HG03442 (cell line): ENCODE measurements at regions not wholly inside any gene's neighbourhood (a gene's known extent, or its start where the extent isn't known, plus 50 kb on each side); places are given as distances from the start of the nearest gene placed in this dataset.
"Not testable (repeated sequence)": the region's sequence is repeated elsewhere in the genome, so short reads cannot be mapped to it uniquely, and the experiment has no call there.

Experiments
- ATAC-seq: cut with Tn5 transposase; IDR thresholded peaks from one replicate; pipeline ENCODE4 v1.9.1; 2021; ENCODE audit warnings: mild to moderate bottlenecking, moderate library complexity; ENCODE audit not compliant: unreplicated experiment

DNA sequence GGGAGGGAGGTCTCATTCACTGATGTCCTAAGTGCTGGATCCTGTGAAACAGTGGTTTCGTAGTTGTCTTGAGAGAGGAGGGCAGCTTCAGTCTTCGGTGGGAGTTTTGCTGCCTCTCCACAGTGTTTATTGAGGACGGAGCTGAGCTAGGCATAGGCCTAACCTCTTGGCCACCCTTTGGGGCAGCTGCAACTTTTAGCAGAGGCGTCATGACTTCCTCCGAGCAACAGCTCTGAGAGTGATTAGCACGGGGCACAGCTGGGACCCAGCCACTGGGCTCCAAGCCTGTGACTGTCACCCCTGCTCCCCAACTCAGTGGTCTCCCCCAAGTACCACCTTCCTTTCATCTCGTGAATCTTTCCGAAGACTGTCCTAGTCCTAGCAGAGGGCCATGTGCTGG, 139.9 kb upstream of the NCOR2 start:
- ATAC-seq = no peak

DNA sequence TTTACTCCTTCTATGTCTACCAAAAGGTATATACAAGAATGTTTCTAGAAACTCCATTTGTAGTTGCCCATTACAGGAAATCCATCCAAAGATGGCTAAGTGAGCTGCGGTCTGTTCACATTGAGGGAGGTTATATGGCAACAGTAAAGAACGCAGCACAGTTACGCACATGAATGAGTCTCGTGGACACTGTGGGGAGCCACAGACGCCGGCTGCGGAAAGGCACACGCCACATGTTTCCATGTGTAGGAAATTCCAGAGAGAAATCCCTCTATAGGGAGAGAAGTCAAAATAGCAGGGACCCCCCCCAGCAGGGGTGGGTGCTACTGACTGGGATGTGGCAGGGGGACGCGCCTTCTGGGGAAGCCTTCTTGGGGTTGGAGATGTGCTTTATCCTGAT, 139.0 kb upstream of the NCOR2 start:
- no peak for ATAC-seq

DNA sequence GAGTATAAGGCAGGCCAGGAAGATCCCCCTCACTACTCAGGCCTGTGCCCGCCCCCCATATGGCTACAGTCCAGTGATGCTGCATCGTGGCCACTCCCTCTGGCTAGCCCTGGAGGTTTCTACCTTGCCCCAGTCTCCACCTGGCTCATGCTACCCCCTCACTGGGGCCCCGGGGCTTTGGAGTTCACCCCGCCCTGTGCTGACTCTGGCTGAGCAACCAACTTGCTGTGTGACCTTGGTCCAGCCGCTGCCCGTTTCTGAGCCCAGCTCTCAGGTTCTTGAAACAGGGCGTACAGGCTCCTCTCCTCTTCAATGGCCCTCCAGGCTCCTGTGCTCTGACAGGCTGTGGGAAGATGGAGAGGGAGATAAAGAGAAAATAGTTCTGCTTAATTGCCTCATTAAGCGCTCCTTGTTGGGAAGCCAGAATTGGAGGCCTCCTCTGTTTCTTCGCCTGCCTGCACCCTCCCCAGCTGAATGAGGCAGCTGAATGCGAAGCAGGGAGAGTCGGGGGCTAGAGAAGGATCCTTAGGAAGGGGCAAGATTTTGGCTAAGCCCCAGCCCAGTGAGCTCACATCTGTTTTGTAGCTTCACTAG, 138.2 kb upstream of the NCOR2 start:
- no peak for ATAC-seq

DNA sequence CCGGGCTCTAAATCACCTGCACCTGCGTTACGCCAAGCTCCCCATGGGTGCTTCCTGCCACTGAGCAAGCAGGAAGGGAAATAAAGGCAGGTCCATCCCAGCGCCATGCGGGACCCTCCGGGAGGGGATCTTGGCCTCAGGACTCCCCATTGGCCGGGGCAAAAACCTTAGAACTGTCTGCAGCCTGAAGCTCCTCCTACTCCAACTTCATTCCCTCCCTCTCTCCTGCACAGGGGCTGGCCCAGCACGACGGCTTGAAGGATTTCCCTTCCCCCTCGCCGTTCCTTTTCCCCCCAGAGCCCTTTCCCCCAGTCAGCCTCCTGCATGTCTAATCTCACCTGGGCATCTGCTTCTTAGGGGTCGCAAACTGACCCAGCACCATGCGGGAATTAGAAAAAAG, 137.2 kb upstream of the NCOR2 start:
- no peak for ATAC-seq

DNA sequence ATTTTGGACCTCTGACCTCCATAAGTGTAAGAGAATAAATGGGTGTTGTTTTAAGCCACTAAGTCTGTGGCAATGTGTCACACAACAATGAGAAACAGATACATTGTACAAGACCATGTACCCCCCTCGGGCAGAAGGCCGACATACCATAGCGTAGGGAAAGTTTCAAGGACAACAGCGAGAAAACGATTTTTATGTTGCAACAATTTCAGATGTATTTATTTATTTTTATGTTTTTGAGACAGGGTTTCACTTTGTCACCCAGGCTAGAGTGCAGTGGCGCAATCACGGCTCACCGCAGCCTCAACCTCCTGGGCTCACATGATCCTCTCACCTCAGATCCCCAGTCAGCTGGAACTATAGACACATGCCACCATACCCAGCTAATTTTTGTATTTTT, 136.4 kb upstream of the NCOR2 start:
- ATAC-seq = no peak

DNA sequence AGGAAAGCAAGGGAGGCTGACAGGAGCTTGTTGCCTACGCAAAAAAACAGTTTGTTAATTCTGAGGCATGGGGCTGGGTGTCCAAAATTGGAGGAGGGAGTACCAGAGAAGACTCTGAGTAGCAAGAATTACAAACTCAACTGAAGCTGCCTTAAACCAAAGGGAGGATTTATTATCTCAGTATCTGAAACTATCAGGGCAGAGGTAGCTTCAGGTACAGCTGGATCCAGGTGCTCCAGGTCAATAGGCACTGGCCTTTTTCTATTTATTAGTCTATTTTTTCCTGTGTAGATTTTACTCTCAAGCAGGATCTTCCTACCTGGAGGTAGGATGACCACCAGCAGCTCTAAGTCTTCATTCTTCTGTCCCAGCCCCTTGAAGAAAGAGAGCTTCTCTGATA, 135.3 kb upstream of the NCOR2 start:
- ATAC-seq = no peak

DNA sequence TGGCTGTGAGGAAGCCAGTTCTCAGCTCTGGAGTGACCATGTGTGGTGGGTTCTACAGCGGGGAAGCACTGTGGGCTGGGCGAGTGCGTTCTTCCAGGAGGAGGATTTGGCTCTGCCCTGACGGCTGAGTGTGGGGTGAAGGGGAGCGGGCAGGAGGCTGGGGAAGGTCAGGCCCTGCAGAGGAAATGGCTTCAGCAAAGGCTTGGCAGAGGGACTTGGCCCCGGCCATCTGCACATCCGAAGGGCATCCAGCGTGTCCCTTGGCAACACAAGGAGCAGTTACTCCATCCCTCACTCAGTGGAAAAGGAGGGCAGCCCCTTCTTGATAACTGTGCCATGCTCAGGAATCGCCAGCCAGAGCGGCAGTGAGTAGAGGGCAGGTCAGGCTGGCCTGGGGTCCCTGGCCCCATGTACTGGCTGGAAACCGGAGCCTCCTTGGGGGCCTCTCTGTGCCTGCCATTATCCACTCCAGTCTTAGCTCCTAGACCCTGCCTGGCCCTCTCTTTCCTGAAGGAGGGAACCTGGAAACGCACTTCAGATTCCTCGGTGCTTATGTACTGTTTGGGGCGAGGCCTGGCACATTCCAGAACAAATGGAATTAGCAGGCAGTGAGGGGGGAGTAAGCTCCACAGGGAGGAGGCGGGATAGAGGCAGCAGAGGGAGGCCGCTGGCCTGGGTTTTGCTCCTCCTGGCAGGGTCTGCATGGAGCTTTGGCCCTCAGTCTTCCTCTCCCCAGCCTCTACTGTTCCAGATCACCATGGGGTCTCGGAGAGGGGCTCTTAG, 133.6 kb upstream of the NCOR2 start:
- ATAC-seq = no peak

DNA sequence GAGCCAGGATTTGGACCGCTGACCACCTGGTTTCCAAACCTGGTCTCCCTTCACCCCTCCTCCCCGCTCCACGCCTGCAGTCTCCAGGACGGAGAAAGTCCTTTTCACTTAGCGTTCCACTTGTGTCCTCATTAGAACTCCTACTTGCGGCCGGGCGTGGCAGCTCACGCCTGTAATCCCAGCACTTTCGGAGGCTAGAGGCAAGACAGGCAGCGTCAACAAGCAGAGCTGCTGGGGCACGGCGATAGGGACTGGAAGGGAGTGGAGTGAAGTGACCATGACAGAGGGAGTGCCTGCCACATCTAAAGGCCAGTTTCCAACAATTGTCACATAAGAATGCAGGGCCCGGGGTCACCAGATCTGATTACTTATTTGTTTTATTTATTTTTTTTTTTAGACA, 132.5 kb upstream of the NCOR2 start:
- no peak for ATAC-seq

DNA sequence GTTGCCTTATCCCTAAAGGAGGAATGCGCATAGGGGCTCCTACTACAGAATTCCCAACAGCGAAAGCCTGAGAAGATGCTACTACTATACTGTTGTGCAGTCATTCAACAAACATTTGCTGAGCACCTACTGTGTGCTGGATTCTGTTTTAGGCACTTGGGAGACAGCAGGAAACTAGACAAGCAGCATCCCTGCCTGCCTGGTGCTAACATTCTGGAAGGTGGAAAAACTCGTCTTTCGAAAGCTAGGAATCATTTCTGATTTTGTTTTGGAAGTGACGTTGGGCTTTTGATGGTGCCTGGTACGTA, 131.5 kb upstream of the NCOR2 start:
- ATAC-seq = no peak

DNA sequence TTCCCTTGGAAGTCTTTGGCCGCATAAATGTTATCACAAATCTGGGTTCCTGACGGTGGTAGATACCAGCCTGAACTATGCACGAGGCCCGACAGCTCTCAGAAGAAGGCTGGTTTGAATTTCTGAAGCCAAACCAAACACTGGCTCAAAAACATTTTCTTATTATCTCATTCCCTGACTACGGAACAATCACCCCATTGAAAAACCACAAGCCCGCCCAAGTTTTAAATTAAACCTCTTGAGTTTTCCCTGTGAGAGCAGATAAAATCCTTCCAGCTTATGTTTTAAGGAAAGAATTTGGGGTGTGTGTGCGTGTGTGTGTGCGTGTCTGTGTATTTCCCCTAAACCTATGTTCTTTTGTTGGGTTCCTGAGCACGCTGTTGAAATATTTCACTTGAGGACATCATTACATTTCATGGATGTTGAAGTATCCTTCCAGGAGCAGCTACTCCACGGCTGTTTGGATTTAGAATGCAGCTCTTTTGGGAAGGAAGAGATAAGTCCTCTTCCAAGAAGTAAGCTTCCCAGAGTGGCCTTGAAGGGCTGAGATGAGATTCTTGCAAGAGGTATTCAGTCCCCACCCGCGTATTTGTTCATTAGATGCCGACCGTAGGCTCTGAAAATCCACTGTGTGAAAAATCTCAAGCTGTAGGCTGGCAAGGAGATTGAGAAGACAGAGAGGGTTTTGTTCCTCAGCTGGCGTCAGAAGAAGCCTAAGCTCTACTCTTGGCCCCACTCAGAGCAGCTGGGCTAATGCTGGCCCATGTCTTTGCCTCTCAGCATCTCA, 131.0 kb upstream of the NCOR2 start:
- ATAC-seq = no peak

DNA sequence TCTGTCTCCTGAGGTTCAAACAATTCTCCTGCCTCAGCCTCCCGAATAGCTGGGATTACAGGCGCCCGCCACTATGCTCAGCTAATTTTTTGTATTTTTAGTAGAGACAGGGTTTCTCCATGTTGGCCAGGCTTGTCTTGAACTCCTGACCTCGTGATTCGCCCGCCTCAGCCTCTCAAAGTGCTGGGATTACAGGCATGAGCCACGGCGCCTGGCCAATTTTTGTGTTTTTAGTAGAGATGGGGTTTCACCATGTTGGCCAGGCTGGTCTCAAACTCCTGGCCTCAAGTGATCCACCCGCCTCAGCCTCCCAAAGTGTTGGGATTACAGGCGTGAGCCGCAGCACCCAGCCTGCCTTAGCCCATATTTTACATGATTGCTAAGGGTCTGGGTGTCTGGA, 130.3 kb upstream of the NCOR2 start:
- not testable (repeated sequence) for ATAC-seq

DNA sequence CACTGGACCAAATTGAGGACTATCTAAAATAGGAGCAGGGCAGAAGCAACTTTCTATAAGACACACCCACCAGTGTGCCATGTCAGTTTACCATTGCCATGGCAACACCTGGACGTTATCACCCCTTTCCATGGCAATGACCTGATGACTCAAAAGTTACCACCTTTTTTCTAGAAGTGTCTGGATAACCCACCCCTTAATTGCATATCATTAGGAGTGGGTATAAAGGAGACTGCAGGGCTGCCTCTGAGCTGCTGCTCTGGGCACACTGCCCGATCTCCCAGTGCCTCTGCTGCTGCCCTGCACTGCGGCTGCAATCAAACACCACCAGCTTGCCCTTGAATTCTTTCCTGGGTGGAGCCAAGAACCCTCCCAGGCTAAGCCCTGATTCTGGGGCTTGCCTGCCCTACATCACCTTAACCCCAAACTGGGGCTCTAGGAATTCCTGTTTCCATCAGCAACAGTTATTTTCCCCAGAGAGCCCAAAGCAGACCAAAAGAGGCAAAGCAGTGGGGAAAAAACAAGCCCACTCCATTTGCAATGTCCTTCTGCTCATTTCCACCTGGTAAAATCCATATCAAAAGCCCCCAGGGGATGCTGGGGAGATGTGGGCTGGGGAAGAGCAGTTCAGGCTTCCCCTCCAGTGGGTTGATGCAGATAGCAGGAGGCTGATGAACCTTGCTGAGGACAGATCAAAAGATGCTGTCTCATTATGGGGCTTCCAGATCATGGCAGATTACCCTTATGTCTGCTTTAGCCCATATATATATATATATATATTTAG, 129.5 kb upstream of the NCOR2 start:
- ATAC-seq = no peak

DNA sequence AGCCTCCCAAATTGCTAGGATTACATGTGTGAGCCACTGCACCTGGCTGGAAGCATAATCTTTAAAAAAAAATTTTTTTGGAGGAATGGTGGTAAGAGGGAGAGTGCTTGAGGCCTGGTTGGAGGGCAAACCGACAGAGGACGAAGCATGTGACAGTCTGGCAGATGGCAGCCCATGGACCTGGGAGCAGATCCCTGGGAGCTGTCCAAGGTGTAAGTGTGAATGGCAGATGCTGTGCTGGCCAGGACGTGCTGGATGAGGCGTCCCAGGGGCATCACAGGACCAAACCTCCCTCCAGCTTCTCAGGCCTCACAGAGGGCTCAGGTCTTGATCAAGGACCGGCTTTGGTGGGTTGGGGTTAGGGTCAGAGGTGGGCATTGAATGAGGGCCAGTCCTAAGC, 128.4 kb upstream of the NCOR2 start:
- ATAC-seq = no peak

DNA sequence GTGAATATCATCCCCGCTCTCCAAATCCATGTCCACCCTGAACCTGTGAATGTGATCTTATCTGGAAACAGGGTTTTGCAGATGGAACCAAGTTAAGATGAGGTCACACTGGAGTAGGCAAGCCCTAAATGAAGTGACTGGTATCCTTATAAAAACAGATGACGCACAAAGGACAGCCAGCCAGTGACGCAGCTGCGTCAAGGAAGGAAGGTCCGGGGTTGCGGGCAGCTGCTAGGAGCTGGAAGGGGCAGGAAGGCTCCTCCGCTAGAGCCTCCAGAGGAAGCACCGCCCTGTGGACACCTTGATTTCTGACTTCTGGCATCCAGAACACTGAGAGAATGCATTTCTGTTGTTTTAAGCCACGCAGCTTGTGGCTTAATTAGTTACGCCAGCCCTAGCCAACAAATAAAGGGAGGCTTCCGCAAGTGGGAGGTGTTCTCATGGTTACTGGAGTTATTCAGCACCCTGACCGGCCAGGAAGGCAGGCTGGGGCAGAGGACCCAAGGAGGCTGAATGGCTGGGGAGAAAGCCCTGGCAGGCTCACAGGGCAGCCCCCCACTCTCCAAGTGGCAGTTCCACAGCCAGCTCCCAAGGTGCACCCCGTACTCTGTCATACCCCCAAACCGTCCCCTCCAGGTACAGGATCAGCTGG, 127.6 kb upstream of the NCOR2 start:
- ATAC-seq = no peak

DNA sequence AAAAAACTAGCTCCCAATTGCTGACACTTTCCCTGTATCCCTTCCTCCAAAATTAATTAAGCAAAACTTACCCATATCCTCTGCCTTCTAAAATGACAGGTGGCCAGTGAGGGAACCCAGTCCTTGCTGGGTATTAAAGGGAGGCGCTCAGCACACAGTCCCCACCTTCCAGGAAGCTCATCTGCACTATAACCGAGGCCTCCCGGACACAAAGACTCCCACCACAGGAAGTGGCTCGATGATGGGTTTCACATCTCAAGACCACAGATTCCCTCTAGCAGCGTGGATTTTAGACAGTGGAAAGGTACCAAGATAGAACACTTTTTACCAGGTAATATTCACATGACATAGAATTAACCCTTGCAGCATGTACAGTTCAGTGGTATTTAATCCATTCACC, 126.8 kb upstream of the NCOR2 start:
- ATAC-seq = no peak

DNA sequence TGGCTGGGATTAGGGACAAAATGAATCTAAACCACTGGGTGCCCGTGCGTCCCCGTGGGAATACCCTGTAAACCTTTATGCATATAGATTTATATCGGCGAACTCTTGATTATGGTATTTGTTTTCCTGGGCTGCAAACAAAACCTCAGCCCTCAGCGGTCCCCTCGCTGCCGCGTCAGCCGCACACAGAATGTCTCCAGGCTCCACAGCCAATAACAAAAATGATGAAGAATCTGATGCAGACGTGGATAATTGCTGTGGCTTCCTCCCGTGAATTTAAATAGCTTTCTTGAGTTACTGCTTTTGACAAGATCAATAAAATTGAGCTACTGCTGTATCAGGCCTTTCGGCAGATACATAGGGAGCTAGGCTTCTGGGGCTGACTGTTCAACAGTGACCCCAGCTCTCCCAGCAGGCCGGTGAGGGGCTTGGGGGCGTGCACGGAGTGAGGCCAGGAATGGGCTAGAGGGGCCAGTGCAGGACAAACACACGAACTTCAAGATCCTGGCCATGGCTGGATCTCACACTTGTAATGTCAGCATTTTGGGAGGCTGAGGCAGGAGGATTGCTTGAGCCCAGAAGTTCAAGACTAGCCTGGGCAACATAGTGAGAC, 125.8 kb upstream of the NCOR2 start:
- ATAC-seq = no peak

DNA sequence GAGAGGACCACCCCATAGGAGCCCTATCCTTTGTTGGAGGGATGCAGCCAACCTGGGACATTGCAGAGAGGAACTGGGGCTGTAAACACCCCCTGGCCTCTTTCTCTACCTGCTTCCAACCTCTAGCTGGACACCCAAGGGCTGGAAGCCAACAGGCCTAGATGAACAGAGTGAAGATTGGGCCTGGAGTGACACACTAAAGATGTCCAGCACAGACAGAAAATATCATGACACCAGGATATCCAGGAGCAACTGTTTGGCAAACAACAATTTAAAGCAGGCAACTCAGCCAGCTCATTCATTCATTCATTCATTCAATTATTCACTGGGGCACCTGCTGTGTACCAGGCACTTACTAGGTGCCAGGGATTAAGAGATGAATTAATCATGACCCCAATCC, 125.0 kb upstream of the NCOR2 start:
- ATAC-seq = no peak

DNA sequence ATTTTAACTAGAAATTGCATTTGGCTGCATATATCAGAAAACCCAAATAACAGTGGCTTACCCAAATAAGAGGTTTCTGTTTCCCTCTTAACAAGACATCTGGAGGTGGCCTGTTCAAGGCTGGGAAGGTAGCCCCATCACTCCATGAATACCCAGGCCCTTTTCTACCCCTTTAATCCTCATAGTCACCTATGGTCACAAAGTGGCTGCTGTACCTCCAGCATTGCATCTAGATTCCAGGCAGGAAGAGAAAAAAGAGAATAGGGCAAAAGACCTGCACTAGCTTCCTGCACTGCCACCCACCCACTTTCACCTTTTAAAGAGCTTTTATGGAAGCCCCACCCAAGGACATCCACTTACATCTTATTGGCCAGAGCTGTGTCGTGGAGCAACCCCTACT, 124.0 kb upstream of the NCOR2 start:
- no peak for ATAC-seq

DNA sequence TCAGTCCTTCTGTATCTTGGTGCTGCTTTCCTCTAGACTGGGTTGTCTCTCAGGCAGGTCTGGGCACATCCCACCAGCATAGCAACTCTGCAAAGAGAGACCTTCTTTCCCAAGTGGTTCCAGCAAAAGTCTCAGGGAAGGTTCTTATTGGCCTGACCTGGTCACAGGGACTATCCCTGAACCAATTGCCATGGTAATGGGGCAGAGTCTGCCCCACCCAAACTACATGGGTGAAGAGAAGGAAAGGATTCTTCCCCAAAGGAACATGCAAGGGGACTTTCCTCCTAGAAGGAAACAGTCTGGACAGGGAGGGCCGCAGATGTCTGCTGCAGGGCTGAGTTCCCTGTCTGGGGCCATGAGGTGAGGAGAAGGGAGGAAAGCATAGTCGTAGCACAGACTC, 122.2 kb upstream of the NCOR2 start:
- ATAC-seq = no peak

DNA sequence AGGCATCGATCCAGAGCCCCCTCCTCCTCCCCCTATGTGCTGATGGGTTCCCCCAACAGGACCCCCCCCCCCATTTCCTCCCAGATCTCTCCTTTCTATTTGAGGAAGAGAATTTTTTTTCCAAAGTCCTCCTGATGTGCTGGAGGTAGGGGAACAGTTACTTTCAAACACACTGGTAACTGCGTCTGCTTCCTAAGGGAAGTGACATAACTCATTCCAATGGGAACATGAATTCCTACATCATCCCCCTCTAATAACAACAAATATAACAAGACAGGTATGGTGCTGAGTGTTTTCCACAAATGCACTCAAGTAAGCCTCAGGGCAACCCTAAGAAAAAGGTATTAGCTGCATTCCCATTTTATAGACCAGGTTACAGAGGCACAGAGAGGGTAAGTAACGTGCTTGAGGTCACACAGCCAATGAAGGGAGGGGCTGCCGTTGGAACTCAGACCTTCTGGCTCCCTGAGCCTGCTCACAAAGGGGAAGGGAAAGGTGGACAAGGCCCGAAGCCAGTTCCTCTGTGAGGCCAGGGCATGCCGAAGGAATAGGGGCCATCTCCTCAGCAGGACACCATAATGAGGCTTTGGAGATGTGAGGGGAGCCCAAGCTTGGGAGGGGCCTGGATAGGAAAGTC, 121.1 kb upstream of the NCOR2 start:
- ATAC-seq = no peak
